Transverse colon (tissue), 4 donors: ENCODE measurements at regions not wholly inside any gene's neighbourhood (a gene's known extent, or its start where the extent isn't known, plus 50 kb on each side); places are given as distances from the start of the nearest gene placed in this dataset.

Experiments used
- DNase-seq: peaks from one replicate; pipeline ENCODE4 v3.0.0-alpha.2; 2019
- H3K27ac ChIP-seq, 4 donors: fragments of 200-600 bp; sonication (generic); 2 replicates each; pipeline ENCODE4 v1.5.1; 2016 to 2018; ENCODE audit warnings: inconsistent platforms in 4 of 4
- H3K27me3 ChIP-seq: fragments of 200-600 bp; sonication (generic); 2 replicates; pipeline ENCODE4 v1.5.1; 2017; ENCODE audit warnings: inconsistent platforms
- H3K36me3 ChIP-seq, 4 donors: fragments of 200-600 bp; sonication (generic); 2 replicates each; pipeline ENCODE4 v1.5.1; 2017 to 2019; ENCODE audit warnings: inconsistent platforms in 4 of 4
- H3K4me1 ChIP-seq, 4 donors: fragments of 200-600 bp; sonication (generic); 2 replicates each; pipeline ENCODE4 v1.5.1; 2017 to 2020; ENCODE audit warnings: inconsistent platforms in 4 of 4
- H3K4me3 ChIP-seq, 4 donors: fragments of 200-600 bp; sonication (generic); 1 replicate in 1 of 4; 2 replicates in 3 of 4; pipeline versions ENCODE4 v1.5.1 to v1.6.1; 2017 to 2019; ENCODE audit warnings: inconsistent platforms in 4 of 4
- H3K9me3 ChIP-seq, 2 donors: fragments of 200-600 bp; sonication (generic); 2 replicates each; pipeline ENCODE4 v1.5.1; 2017 to 2019; ENCODE audit warnings: inconsistent platforms in 2 of 2
- EP300 ChIP-seq: sonication (generic); formaldehyde crosslinking; IDR thresholded peaks from one replicate; pipeline ENCODE4 v1.6.1; 2017; ENCODE audit warnings: antibody characterized with exemption, low read depth
- POLR2A ChIP-seq: fragments of 450-650 bp; IDR thresholded peaks from one replicate; pipeline ENCODE4 v1.6.1; 2016; ENCODE audit warnings: antibody characterized with exemption, mild to moderate bottlenecking, moderate library complexity
- POLR2AphosphoS5 ChIP-seq, 3 donors: sonication (generic); formaldehyde crosslinking; IDR thresholded peaks; one replicate each; pipeline ENCODE4 v1.6.1; 2016; ENCODE audit warnings: antibody characterized with exemption in 3 of 3
- WGBS, 2 donors: methylation state at CpG; one replicate each; pipeline ENCODE4 v1.1.5; 2018; ENCODE audit warnings: low coverage in 1 of 2; 5-methylcytosine and 5-hydroxymethylcytosine counted together
- in situ Hi-C, 4 donors: fragments of 200-750 bp; cut with MboI; loops; one replicate each; pipeline versions ENCODE4 v1.15.0 to v1.15.1; 2017; ENCODE audit warnings: low sequenced_read_pairs in 3 of 4, low pct_ligation_motif_present in 1 of 4, low pct_unique_long_range_greater_than_20kb in 1 of 4
- intact Hi-C: fragments of 100-400 bp; cut with DNase I; formaldehyde crosslinking; loops from one replicate; pipeline ENCODE4 v1.15.1; 2023; ENCODE audit warnings: low total_unique reads
- TF ChIP-seq, protein P1 (sequence below), 5 experiments: fragments of 200-600 bp in 3 of 5; fragments of 450-650 bp in 2 of 5; sonication (generic) in 3 of 5; IDR thresholded peaks; 1 replicate in 2 of 5; 2 replicates in 3 of 5; pipeline ENCODE4 v1.5.1; 2016 to 2017; ENCODE audit warnings: antibody characterized with exemption in 5 of 5, inconsistent platforms in 3 of 5, mild to moderate bottlenecking in 2 of 5, moderate library complexity in 1 of 5

DNA sequence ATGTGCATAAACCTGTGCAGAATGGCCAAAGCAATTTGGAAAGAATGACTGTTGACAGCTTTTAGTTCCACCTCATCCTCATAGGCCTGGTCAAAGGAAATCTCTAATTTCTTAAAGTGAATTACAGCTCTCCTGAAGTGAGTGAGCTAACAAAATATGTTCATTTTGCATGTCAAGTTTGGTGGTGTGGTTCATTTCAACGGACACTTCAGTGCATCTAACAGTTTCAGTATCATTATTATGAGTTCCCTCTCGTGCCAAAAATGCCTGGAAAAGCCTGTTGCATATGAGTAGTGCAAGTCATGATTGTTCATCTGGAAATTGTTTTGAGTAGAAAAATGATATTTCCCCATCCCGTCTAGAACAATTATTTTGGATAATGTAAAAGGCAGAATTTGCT, 53.2 kb upstream of the HMHB1 start:
- Histone ChIP-seq H3K27ac (no peak overlapping the region), H3K27me3 (no peaks in the 10 kb centered on the region), H3K9me3 (no peaks in the 10 kb centered on the region), H3K4me3 (no peak overlapping the region), H3K4me1 (peaks cover 0 to 8% (median 2%) of the 10 kb centered on the region in 4 donors), H3K36me3 (no peaks in the 10 kb centered on the region)
- no peak for DNase-seq
- intact Hi-C loops: no loop called here
- TF ChIP-seq POLR2A (no peak), EP300 (no peak), POLR2AphosphoS5 (IDR thresholded peaks at IDR 0.05) (no peak)
- TF ChIP-seq, protein P1, sequence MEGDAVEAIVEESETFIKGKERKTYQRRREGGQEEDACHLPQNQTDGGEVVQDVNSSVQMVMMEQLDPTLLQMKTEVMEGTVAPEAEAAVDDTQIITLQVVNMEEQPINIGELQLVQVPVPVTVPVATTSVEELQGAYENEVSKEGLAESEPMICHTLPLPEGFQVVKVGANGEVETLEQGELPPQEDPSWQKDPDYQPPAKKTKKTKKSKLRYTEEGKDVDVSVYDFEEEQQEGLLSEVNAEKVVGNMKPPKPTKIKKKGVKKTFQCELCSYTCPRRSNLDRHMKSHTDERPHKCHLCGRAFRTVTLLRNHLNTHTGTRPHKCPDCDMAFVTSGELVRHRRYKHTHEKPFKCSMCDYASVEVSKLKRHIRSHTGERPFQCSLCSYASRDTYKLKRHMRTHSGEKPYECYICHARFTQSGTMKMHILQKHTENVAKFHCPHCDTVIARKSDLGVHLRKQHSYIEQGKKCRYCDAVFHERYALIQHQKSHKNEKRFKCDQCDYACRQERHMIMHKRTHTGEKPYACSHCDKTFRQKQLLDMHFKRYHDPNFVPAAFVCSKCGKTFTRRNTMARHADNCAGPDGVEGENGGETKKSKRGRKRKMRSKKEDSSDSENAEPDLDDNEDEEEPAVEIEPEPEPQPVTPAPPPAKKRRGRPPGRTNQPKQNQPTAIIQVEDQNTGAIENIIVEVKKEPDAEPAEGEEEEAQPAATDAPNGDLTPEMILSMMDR (IDR thresholded peaks at IDR 0.05): no peak
- in situ Hi-C loops: no loop called here
- 42 to 53% methylated on average over 3 of the region's 3 CpGs for WGBS, 2 donors

DNA sequence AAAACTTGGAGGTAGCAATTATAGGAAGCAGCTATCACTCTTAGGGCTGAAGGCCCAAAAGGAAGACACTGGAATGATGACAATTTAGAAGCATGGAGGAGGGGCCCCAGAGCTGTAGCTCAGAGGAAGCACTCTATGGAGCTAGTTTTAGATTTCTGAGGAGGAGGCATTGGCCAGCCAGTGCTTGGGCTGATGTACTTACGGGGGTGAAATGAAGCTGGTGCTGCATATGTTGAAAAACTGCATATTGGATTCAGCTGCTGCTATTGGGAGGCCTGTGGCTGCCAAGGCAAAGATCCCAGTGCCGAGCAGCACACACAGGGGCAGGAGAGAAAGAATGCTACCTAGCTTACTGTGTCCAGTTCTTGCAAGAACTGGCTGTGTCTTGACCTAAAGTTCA, 53.9 kb upstream of the HMHB1 start:
- H3K27ac ChIP-seq: no peak overlapping the region
- in situ Hi-C loops: no loop called here
- H3K36me3 ChIP-seq: no peaks in the 10 kb centered on the region
- no peaks in the 10 kb centered on the region for H3K9me3 ChIP-seq
- 60 to 80% methylated on average over 2 of the region's 2 CpGs for WGBS, 2 donors
- intact Hi-C loops: no loop called here
- H3K4me1 ChIP-seq: peaks cover 0 to 8% (median 2%) of the 10 kb centered on the region in 4 donors
- TF ChIP-seq EP300: no peak
- TF ChIP-seq POLR2AphosphoS5 (IDR thresholded peaks at IDR 0.05): no peak
- TF ChIP-seq POLR2A: no peak
- TF ChIP-seq, protein P1 (IDR thresholded peaks at IDR 0.05): no peak
- H3K4me3 ChIP-seq: no peak overlapping the region
- H3K27me3 ChIP-seq: no peaks in the 10 kb centered on the region
- DNase-seq: no peak

DNA sequence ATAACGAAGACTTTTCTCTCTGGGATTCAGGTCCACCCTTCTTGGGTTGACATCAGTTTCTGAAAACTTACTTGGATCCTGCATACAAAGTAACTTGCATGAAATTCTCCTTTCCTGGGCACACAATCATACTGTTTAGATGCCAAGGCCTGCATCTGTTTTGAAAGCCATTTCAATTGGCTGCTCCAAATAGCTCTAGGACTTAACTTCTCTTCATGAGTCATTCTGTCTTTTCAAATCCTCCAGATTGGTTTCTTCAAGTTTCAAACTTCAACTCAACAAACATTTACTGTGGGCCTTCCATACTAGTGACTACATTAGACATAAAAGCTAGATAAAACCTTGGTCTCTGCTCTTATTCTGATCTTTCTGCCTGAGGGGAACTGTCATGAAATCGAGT, 54.8 kb upstream of the HMHB1 start:
- H3K9me3 ChIP-seq: no peaks in the 10 kb centered on the region
- H3K4me3 ChIP-seq: no peak overlapping the region
- peaks cover 0 to 8% (median 2%) of the 10 kb centered on the region in 4 donors for H3K4me1 ChIP-seq
- intact Hi-C loops: no loop called here
- in situ Hi-C loops: no loop called here
- no peak for DNase-seq
- H3K27me3 ChIP-seq: no peaks in the 10 kb centered on the region
- WGBS, 2 donors: 85 to 95% methylated on average over 2 of the region's 2 CpGs
- H3K36me3 ChIP-seq: no peaks in the 10 kb centered on the region
- no peak for TF ChIP-seq POLR2A
- no peak for TF ChIP-seq EP300
- TF ChIP-seq POLR2AphosphoS5 (IDR thresholded peaks at IDR 0.05): no peak
- TF ChIP-seq, protein P1 (IDR thresholded peaks at IDR 0.05): no peak
- no peak overlapping the region for H3K27ac ChIP-seq

DNA sequence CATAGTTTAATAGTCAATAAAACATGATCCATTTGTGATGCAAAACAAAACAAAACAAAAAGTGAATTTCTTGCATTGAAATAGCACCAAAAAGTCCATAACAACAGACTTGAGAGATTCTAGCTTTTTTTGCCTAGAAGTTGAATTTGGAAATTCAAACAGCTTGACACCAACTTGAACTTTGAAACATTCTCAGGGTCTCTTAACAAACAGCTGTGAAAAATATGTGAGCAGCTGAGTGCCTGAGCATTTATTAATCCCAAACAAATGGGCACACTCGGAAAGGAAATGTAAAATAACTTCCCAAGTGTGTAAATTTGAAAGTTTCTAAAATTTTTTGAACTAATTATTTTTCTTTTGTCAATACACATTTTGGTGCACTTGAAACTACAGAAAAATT, 56.0 kb upstream of the HMHB1 start:
- Histone ChIP-seq H3K27me3 (no peaks in the 10 kb centered on the region), H3K9me3 (no peaks in the 10 kb centered on the region), H3K36me3 (no peaks in the 10 kb centered on the region), H3K4me1 (peaks cover 0 to 8% (median 2%) of the 10 kb centered on the region in 4 donors), H3K4me3 (no peak overlapping the region), H3K27ac (no peak overlapping the region)
- TF ChIP-seq POLR2AphosphoS5 (IDR thresholded peaks at IDR 0.05) (no peak), POLR2A (no peak), EP300 (no peak)
- TF ChIP-seq, protein P1 (IDR thresholded peaks at IDR 0.05): no peak
- DNase-seq: no peak
- 56 to 88% methylated on average over 1 of the region's 1 CpG for WGBS, 2 donors
- in situ Hi-C loops (no loop called here), intact Hi-C loops (no loop called here)
